Heart left ventricle (tissue), 16 donors: ENCODE measurements at regions not wholly inside any gene's neighbourhood (a gene's known extent, or its start where the extent isn't known, plus 50 kb on each side); places are given as distances from the start of the nearest gene placed in this dataset.

Experiments used
- ATAC-seq, 4 donors: fragments of 200-7000 bp; cut with Tn5 transposase; one replicate each; pipeline ENCODE4 v1.9.1; 2020 to 2022; ENCODE audit warnings: moderate library complexity in 4 of 4, mild to moderate bottlenecking in 3 of 4, moderate number of reproducible peaks in 1 of 4
- DNase-seq, 5 donors: peaks; one replicate each; pipeline ENCODE4 v3.0.0-alpha.2; 2020
- H3K27ac ChIP-seq, 12 donors: fragments of 200-600 bp; sonication (generic) in 4 of 12; one replicate each; pipeline versions ENCODE4 v1.5.0 to v1.8.0; 2016 to 2022; ENCODE audit warnings: mild to moderate bottlenecking in 2 of 12
- H3K27me3 ChIP-seq, 9 donors: fragments of 200-600 bp; sonication (generic) in 2 of 9; one replicate each; pipeline versions ENCODE4 v1.5.1 to v1.8.0; 2016 to 2022; ENCODE audit warnings: mild to moderate bottlenecking in 3 of 9
- H3K36me3 ChIP-seq, 9 donors: fragments of 200-600 bp; sonication (generic) in 2 of 9; one replicate each; pipeline versions ENCODE4 v1.5.0 to v1.8.0; 2018 to 2022; ENCODE audit warnings: mild to moderate bottlenecking in 2 of 9
- H3K4me1 ChIP-seq, 12 donors: fragments of 200-600 bp; sonication (generic) in 4 of 12; one replicate each; pipeline versions ENCODE4 v1.5.0 to v1.8.0; 2016 to 2022; ENCODE audit warnings: mild to moderate bottlenecking in 3 of 12
- H3K4me3 ChIP-seq, 12 donors: fragments of 200-600 bp; sonication (generic) in 4 of 12; one replicate each; pipeline versions ENCODE4 v1.5.0 to v1.8.0; 2017 to 2022; ENCODE audit warnings: mild to moderate bottlenecking in 9 of 12, moderate library complexity in 4 of 12
- H3K9me3 ChIP-seq, 12 donors: fragments of 200-600 bp; sonication (generic) in 4 of 12; one replicate each; pipeline versions ENCODE4 v1.5.0 to v1.8.0; 2016 to 2022; ENCODE audit warnings: mild to moderate bottlenecking in 1 of 12
- POLR2A ChIP-seq, 2 donors: fragments of 450-650 bp; IDR thresholded peaks; one replicate each; pipeline ENCODE4 v1.6.1; 2017; ENCODE audit warnings: antibody characterized with exemption in 2 of 2, mild to moderate bottlenecking in 2 of 2, moderate library complexity in 2 of 2
- WGBS, 4 donors: extraction: QIAGEN DNeasy Blood & Tissue Kit in 2 of 4; methylation state at CpG; one replicate each; pipeline versions ENCODE4 v1.1.5 to v1.1.7; 2013 to 2018; 5-methylcytosine and 5-hydroxymethylcytosine counted together
- intact Hi-C, 10 donors: fragments of 100-400 bp; cut with DNase I; formaldehyde crosslinking; loops; one replicate each; pipeline versions ENCODE4 v1.11.1 to v1.14.2; 2022
- TF ChIP-seq, protein P1 (sequence below), 12 donors: fragments of 200-600 bp; sonication (generic) in 4 of 12; IDR thresholded peaks; one replicate each; pipeline versions ENCODE4 v1.5.0 to v1.8.0; 2018 to 2022; ENCODE audit warnings: antibody characterized with exemption in 12 of 12, mild to moderate bottlenecking in 5 of 12
- donor health status: ischemic (EF 13 %, LVEDD 7.1; RV severe dilation, severe dysfunction).
- donor health status: healthy with polysubstance abuse.
- donor health status: DM: no; HTN: yes; CAD: no.
- donor health status: DM: no; HTN: no; CAD: no.
- donor health status: ischemic (EF 25% LVEDD 6.9; RV normal size, moderate dysfunction).
- donor health status: ischemic (EF 25% LVEDD 5.7; RV mildly dilated, moderate dysfunction).
- donor health status: healthy.
- donor health status: DM: yes; HTN: yes; CAD: no.
- donor health status: ischemic (EF 35%, LVEDD 5.7; RV mildly dilated, moderate dysfunction).
- donor health status: nonischemic (EF 11% LVEDD 7.7; RV severe dilation, severe dysfunction).
- donor health status: DM: yes; HTN: yes; CAD: no.
- donor health status: PGD.
- donor health status: ischemic (EF 29% LVEDD 5.4; RV normal size, mild dysfunction).
- donor health status: nonischemic (EF 23%, LVEDD 6.1; RV moderate dilation, normal function).

DNA sequence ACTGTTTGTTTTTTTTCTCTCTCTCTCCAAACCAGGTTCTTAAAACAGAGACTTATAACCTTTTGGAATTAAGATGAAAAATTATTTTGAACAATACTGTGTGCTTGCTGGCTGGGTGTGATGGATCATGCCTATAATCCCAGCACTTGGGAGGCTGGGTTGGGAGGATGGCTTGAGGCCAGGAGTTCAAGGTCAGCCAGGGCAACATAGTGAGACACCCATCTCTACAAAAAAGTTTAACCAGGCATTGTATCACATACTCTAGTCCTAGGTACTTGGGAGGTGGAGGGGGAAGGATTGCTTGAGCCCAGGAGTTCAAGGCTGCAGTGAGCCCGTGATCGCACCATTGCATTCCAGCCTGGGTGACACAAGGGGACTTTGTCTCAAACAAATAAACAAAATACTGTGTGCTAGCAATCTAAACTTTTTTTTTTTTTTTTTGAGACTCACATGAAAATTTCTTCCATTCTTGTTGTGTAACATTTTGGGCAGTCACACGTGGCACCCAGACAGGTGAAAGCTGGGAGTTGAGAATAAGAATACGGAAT is 379.6 kb downstream of the ETNK1 start:
- H3K4me1 ChIP-seq = peaks cover 0 to 6% (median 0%) of the 10 kb centered on the region in 12 donors
- H3K27ac ChIP-seq = no peak overlapping the region
- H3K27me3 ChIP-seq = no peaks in the 10 kb centered on the region
- TF ChIP-seq POLR2A (IDR thresholded peaks at IDR 0.05) = no peak
- TF ChIP-seq, protein P1, sequence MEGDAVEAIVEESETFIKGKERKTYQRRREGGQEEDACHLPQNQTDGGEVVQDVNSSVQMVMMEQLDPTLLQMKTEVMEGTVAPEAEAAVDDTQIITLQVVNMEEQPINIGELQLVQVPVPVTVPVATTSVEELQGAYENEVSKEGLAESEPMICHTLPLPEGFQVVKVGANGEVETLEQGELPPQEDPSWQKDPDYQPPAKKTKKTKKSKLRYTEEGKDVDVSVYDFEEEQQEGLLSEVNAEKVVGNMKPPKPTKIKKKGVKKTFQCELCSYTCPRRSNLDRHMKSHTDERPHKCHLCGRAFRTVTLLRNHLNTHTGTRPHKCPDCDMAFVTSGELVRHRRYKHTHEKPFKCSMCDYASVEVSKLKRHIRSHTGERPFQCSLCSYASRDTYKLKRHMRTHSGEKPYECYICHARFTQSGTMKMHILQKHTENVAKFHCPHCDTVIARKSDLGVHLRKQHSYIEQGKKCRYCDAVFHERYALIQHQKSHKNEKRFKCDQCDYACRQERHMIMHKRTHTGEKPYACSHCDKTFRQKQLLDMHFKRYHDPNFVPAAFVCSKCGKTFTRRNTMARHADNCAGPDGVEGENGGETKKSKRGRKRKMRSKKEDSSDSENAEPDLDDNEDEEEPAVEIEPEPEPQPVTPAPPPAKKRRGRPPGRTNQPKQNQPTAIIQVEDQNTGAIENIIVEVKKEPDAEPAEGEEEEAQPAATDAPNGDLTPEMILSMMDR (IDR thresholded peaks at IDR 0.05) = no peak
- 89 to 93% (median 91%) methylated on average over 4 of the region's 4 CpGs for WGBS, 4 donors
- H3K36me3 ChIP-seq = no peaks in the 10 kb centered on the region
- ATAC-seq (no peak), DNase-seq (no peak)
- intact Hi-C loops = no loop called here
- no peak overlapping the region for H3K4me3 ChIP-seq
- H3K9me3 ChIP-seq = peaks cover 0 to 5% (median 0%) of the 10 kb centered on the region in 12 donors

DNA sequence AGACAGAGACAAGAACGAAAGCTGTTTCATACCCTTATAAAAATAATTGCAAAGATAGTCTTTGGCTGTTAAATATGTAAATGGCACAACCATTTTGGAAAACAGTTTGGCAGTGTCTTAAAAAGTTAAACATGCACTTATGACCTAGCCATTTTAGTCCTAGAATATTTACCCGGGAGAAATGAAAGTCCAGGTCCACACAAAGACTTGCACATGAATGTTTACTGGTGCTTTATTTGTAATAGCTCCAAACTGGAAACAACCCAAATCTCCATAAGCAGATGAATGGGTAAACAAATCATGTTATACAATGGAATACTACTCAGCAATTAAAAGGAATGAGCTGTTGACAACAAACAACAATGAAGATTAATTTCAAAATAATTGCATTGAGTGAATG is 380.4 kb downstream of the ETNK1 start:
- Histone ChIP-seq H3K27me3 (no peaks in the 10 kb centered on the region), H3K27ac (no peak overlapping the region), H3K9me3 (no peaks in the 10 kb centered on the region), H3K4me1 (peaks cover 0 to 6% (median 0%) of the 10 kb centered on the region in 12 donors), H3K4me3 (no peak overlapping the region), H3K36me3 (no peaks in the 10 kb centered on the region)
- intact Hi-C loops = no loop called here
- TF ChIP-seq, protein P1 (IDR thresholded peaks at IDR 0.05) = no peak
- TF ChIP-seq POLR2A (IDR thresholded peaks at IDR 0.05) = no peak
- no peak for ATAC-seq
- 62 to 76% (median 68%) methylated on average over 2 of the region's 2 CpGs for WGBS, 4 donors
- DNase-seq = no peak

DNA sequence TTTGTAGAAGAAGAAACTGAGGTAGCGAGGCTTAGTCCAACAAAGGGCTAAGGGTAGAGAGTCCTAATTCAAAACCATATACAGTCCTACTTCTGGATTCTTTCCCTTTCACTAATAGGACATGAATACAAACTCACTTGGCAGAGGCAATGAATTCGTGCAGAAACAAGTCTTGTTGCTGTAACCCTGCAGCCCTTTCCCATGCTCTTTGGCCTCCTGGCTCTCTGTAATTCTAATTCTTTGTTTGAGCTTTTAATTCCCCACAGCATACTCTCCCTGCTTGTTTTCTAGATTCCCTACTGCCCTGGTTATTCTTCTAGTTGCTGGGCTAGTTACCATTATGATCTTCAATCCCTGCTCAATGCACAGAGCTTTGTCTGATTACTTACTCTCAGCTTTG is 381.4 kb downstream of the ETNK1 start:
- ATAC-seq = peak in 2 of 4 donors; percentile 36 to 49
- Histone ChIP-seq H3K36me3 (no peaks in the 10 kb centered on the region), H3K27ac (no peak overlapping the region), H3K27me3 (no peaks in the 10 kb centered on the region), H3K4me3 (no peak overlapping the region), H3K4me1 (peaks cover 0 to 6% (median 0%) of the 10 kb centered on the region in 12 donors), H3K9me3 (no peaks in the 10 kb centered on the region)
- WGBS, 4 donors = 52 to 74% (median 58%) methylated on average over 2 of the region's 2 CpGs
- peak in 4 of 5 donors; percentile 31 to 59 (median 49) for DNase-seq
- TF ChIP-seq, protein P1 (IDR thresholded peaks at IDR 0.05) = no peak
- TF ChIP-seq POLR2A (IDR thresholded peaks at IDR 0.05) = no peak
- intact Hi-C loops = no loop called here

DNA sequence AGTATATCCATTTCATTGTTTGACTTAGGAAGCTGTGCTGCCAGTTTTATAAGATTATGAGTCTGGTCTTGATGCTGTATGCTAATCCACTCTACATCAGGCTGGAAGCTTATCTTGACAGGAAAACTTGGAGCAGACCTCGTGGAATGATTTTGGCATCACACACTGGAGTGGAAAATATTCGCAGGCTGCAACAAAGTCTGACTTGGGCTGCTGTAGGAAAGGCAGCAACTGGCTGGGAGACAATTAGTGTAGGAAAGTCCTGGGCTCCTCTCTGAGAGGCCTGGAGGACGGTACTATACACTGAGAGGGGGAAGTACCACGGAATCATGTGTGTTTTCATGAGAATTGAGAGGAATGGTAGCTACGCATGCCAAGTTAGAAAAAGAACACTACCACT is 383.7 kb downstream of the ETNK1 start:
- WGBS, 4 donors = 26 to 46% (median 39%) methylated on average over 5 of the region's 5 CpGs
- DNase-seq = peak in 2 of 5 donors; percentile 19 to 20
- peaks cover 0 to 6% (median 0%) of the 10 kb centered on the region in 12 donors for H3K4me1 ChIP-seq
- H3K9me3 ChIP-seq = peaks cover 0 to 5% (median 0%) of the 10 kb centered on the region in 12 donors
- H3K4me3 ChIP-seq = no peak overlapping the region
- ATAC-seq = peak in 2 of 4 donors; percentile 45 to 56
- intact Hi-C loops = no loop called here
- no peaks in the 10 kb centered on the region for H3K27me3 ChIP-seq
- no peaks in the 10 kb centered on the region for H3K36me3 ChIP-seq
- TF ChIP-seq, protein P1 (IDR thresholded peaks at IDR 0.05) = no peak
- no peak for TF ChIP-seq POLR2A (IDR thresholded peaks at IDR 0.05)
- no peak overlapping the region for H3K27ac ChIP-seq
